H4 (cell line): ENCODE measurements at regions not wholly inside any gene's neighbourhood (a gene's known extent, or its start where the extent isn't known, plus 50 kb on each side); places are given as distances from the start of the nearest gene placed in this dataset.
A peak's percentile ranks its signal among the peaks of the same experiment; 100 is the strongest.
"Not testable (repeated sequence)": the region's sequence is repeated elsewhere in the genome, so short reads cannot be mapped to it uniquely, and the experiment has no call there.

Experiments
- DNase-seq: peaks from one replicate; pipeline ENCODE4 v3.0.0-alpha.2; 2015; ENCODE audit warnings: low spot score

- DNase-seq = no peak
Observed at GRCh38 chr2:167793725-167794124, 453.7 kb downstream of the STK39 start.

- no peak for DNase-seq
Observed at GRCh38 chr2:167792126-167792525, 455.3 kb downstream of the STK39 start.

- no peak for DNase-seq
Observed at GRCh38 chr2:167790781-167791450, 456.5 kb downstream of the STK39 start.

- no peak for DNase-seq
Observed at GRCh38 chr2:167790189-167790588, 457.2 kb downstream of the STK39 start.

- DNase-seq = no peak
Observed at GRCh38 chr2:167787562-167787961, 459.8 kb downstream of the STK39 start.

GRCh38 chr2:167787021-167787420, 460.4 kb downstream of the STK39 start:
- DNase-seq = no peak

- DNase-seq = no peak
Observed at GRCh38 chr2:167785606-167786216, 461.7 kb downstream of the STK39 start.

GRCh38 chr2:167784084-167784425, 463.3 kb downstream of the STK39 start:
- no peak for DNase-seq

- peak; percentile 57 for DNase-seq
Observed at GRCh38 chr2:167783261-167784083, 463.9 kb downstream of the STK39 start.

- not testable (repeated sequence) for DNase-seq
Observed at GRCh38 chr2:167781629-167782028, 465.8 kb downstream of the STK39 start.

GRCh38 chr2:167776359-167776758, 471.0 kb downstream of the STK39 start:
- no peak for DNase-seq

GRCh38 chr2:167771628-167772027, 475.8 kb downstream of the STK39 start:
- no peak for DNase-seq

GRCh38 chr2:167769020-167769419, 478.4 kb downstream of the STK39 start:
- DNase-seq = no peak

- no peak for DNase-seq
Observed at GRCh38 chr2:167767830-167768229, 479.6 kb downstream of the STK39 start.

- DNase-seq = no peak
Observed at GRCh38 chr2:167764772-167765341, 482.5 kb downstream of the STK39 start.

GRCh38 chr2:167761465-167762136, 485.8 kb downstream of the STK39 start:
- DNase-seq = no peak

- DNase-seq = no peak
Observed at GRCh38 chr2:167759531-167759930, 487.9 kb downstream of the STK39 start.

GRCh38 chr2:167758292-167758691, 489.1 kb downstream of the STK39 start:
- no peak for DNase-seq

GRCh38 chr2:167756446-167756845, 490.9 kb downstream of the STK39 start:
- no peak for DNase-seq

GRCh38 chr2:167753142-167753541, 494.3 kb downstream of the STK39 start:
- DNase-seq = no peak

- no peak for DNase-seq
Observed at GRCh38 chr2:167752734-167753133, 494.7 kb downstream of the STK39 start.

- no peak for DNase-seq
Observed at GRCh38 chr2:167750675-167751074, 496.7 kb downstream of the STK39 start.
